ENCODE measurements at regions not wholly inside any gene's neighbourhood (a gene's known extent, or its start where the extent isn't known, plus 50 kb on each side); places are given as distances from the start of the nearest gene placed in this dataset.

GRCh38 chr14:85799668-85800067 is 269.7 kb downstream of the FLRT2 start:
- no TSS peak for BruUV-seq (replicated peaks)
- no peak overlapping the region for H2AK9ac ChIP-seq (replicated peaks; ENCODE audit: low read depth, low read length, poor library complexity)
- H4K20me1 ChIP-seq (ENCODE audit: insufficient read depth, low read length), result no peaks in the 10 kb centered on the region
- POLR2A ChIA-PET (ENCODE audit: unreplicated experiment), result no interaction called here
- no peak overlapping the region for H2BK20ac ChIP-seq (ENCODE audit: low read depth, low read length)
- no peak overlapping the region for H2BK5ac ChIP-seq (ENCODE audit: low read depth, low read length, poor library complexity, severe bottlenecking)
- CTCF ChIA-PET, result interaction anchor here (1.0 kb wide), 1 partner anchor 12 kb away, joined by 4 read pairs; no protein-coding TSS in a partner anchor
- in situ Hi-C loops (cut with MboI; ENCODE audit: low sequenced_read_pairs) (no loop called here), dilution Hi-C loops (cut with HindIII; ENCODE audit: low sequenced_read_pairs, unreplicated experiment) (no loop called here), intact Hi-C loops (cut with micrococcal nuclease) (loop anchor here (5.0 kb wide), 1 partner anchor 58 kb away; no protein-coding TSS in a partner anchor)
- no peak overlapping the region for H2BK120ac ChIP-seq (ENCODE audit: low read depth, low read length)
- H3K18ac ChIP-seq (ENCODE audit: low read depth, low read length), result no peak overlapping the region
- H3K27ac ChIP-seq (ENCODE audit: insufficient read depth, low read length), result no peak overlapping the region
- H3K9me1 ChIP-seq (ENCODE audit: insufficient read depth, low read length), result no peaks in the 10 kb centered on the region
- DNase-seq, result no peak
- H3K56ac ChIP-seq (ENCODE audit: extremely low read depth, insufficient read depth, low read length), result no peak overlapping the region
- no peak overlapping the region for H3K14ac ChIP-seq (replicated peaks; ENCODE audit: low read depth, low read length)
- H4K5ac ChIP-seq (ENCODE audit: low read depth, low read length), result no peak overlapping the region
- H3K79me1 ChIP-seq (ENCODE audit: low read depth in 1 of 2, low read length in 2 of 2), result no peaks in the 10 kb centered on the region
- no peaks in the 10 kb centered on the region for H3K4me1 ChIP-seq (ENCODE audit: control insufficient read depth, insufficient read depth, low read length)
- H2AFZ ChIP-seq (replicated peaks; ENCODE audit: low read length, poor library complexity), result no peak overlapping the region
- no peaks in the 10 kb centered on the region for H3K36me3 ChIP-seq (ENCODE audit: control insufficient read depth, insufficient read depth, low read length)
- TF ChIP-seq MAFK (IDR thresholded peaks at IDR 0.05; ENCODE audit: low read depth, low read length) (no peak), MXI1 (IDR thresholded peaks at IDR 0.05; ENCODE audit: borderline replicate concordance, low read depth, low read length) (no peak), USF2 (IDR thresholded peaks at IDR 0.05; ENCODE audit: low read depth, low read length) (no peak), ELK1 (IDR thresholded peaks at IDR 0.05; ENCODE audit: borderline replicate concordance, low read depth, low read length) (no peak), SMC3 (IDR thresholded peaks at IDR 0.05; ENCODE audit: low read depth, low read length) (no peak), MAZ (IDR thresholded peaks at IDR 0.05; ENCODE audit: borderline replicate concordance, low read depth, low read length) (no peak), FOS (IDR thresholded peaks at IDR 0.05; ENCODE audit: low read depth, low read length) (no peak), CTCF (conservative IDR thresholded peaks at IDR 0.05; ENCODE audit: low read depth, low read length) (no peak), RCOR1 (IDR thresholded peaks at IDR 0.05; ENCODE audit: insufficient replicate concordance, low read length) (no peak), CEBPB (IDR thresholded peaks at IDR 0.05; ENCODE audit: low read depth, low read length) (no peak), RFX5 (IDR thresholded peaks at IDR 0.05; ENCODE audit: low read depth, low read length) (no peak), POLR2A (IDR thresholded peaks at IDR 0.05; ENCODE audit: low read depth, low read length) (no peak), RAD21 (IDR thresholded peaks at IDR 0.05; ENCODE audit: low read length) (no peak), CHD1 (IDR thresholded peaks at IDR 0.05; ENCODE audit: low read depth, low read length) (no peak)
- no peak overlapping the region for H3K4me3 ChIP-seq (ENCODE audit: insufficient read depth, low read depth, low read length)
- H2BK15ac ChIP-seq (ENCODE audit: low read depth, low read length), result no peak overlapping the region
- H3K23ac ChIP-seq (ENCODE audit: low read depth, low read length), result no peak overlapping the region
- whole genome bisulfite sequencing, 2 experiments (ENCODE audit: extremely low coverage in 2 of 2, insufficient read length in 1 of 2), result no CpG with 5 or more reads among the region's 2 CpGs
- no peak for ATAC-seq (ENCODE audit: low read depth)
- H4K91ac ChIP-seq (ENCODE audit: insufficient read depth, low read depth, low read length), result no peak overlapping the region
- H3K9ac ChIP-seq (ENCODE audit: low read depth, low read length), result no peak overlapping the region
- H3K4me2 ChIP-seq (ENCODE audit: low read depth, low read length), result no peak overlapping the region
- no peak overlapping the region for H3K4ac ChIP-seq (ENCODE audit: low read depth, low read length)
- H4K8ac ChIP-seq (ENCODE audit: low read depth in 2 of 2, low read length in 2 of 2), result no peak overlapping the region
- H3K27me3 ChIP-seq (ENCODE audit: control insufficient read depth, insufficient read depth, low read length), result no peaks in the 10 kb centered on the region
- no peak overlapping the region for H2AK5ac ChIP-seq (ENCODE audit: low read depth, low read length)
- H3K9me3 ChIP-seq (ENCODE audit: control insufficient read depth, insufficient read depth, low read length), result no peaks in the 10 kb centered on the region

All from IMR-90 (cell line).